GM12878 (cell line): ENCODE measurements at regions not wholly inside any gene's neighbourhood (a gene's known extent, or its start where the extent isn't known, plus 50 kb on each side); places are given as distances from the start of the nearest gene placed in this dataset.

Experiments
- ATAC-seq: fragments of 200-7000 bp; cut with Tn5 transposase; 3 replicates; pipeline ENCODE4 v1.9.1; 2020; ENCODE audit warnings: mild to moderate bottlenecking, moderate library complexity
- BruUV-seq: library from RNA; stranded (reverse); fragments of 400-500 nt; replicated peaks from 2 replicates; lab custom pipeline; 2021; lab: Mats Ljungman, UMichigan
- CTCF ChIA-PET: fragments of 300-600 bp; sonication (Branson Sonifier 250); formaldehyde crosslinking; extraction: SDS; loops from one replicate; lab custom pipeline; 2021; ENCODE audit warnings: inconsistent platforms; lab: Yijun Ruan, JAX
- POLR2A ChIA-PET: fragments of 350-600 bp; formaldehyde crosslinking; extraction: SDS; loops from one replicate; lab custom pipeline; 2021; ENCODE audit warnings: inconsistent platforms; lab: Charles Lee
- RAD21 ChIA-PET: fragments of 300-600 bp; sonication (Branson Sonifier 250); formaldehyde crosslinking; loops from one replicate; lab custom pipeline; 2023; ENCODE audit warnings: antibody characterized with exemption; ENCODE audit not compliant: unreplicated experiment; lab: Charles Lee
- SMC1A ChIA-PET: fragments of 300-600 bp; sonication (Branson Sonifier 250); formaldehyde crosslinking; loops from one replicate; lab custom pipeline; 2023; ENCODE audit not compliant: unreplicated experiment, uncharacterized antibody; lab: Charles Lee
- DNase-seq: peaks from one replicate; pipeline ENCODE4 v3.0.0-alpha.2; 2011; ENCODE audit warnings: low read depth, low spot score
- FAIRE-seq: peaks from 3 replicates; lab custom pipeline; 2011; peaks lifted over from hg19 to GRCh38; lab: Jason Lieb, UNC
- H2AFZ ChIP-seq: 2 replicates; pipeline ENCODE4 v1.6.0; 2011; ENCODE audit warnings: low read depth, low read length, control low read depth; ENCODE audit not compliant: control insufficient read depth
- H3K27ac ChIP-seq: 2 replicates; pipeline ENCODE4 v1.5.1; 2011; ENCODE audit warnings: control low read depth; ENCODE audit not compliant: control insufficient read depth, insufficient read depth
- H3K27me3 ChIP-seq, 2 experiments: replicated peaks in 1 of 2; 2 replicates each; pipeline versions ENCODE4 v1.6.0 to v1.6.1; 2011; ENCODE audit warnings: low read length in 1 of 2; ENCODE audit not compliant: control insufficient read depth in 2 of 2, insufficient read depth in 2 of 2
- H3K36me3 ChIP-seq, 2 experiments: 2 replicates each; pipeline ENCODE4 v1.5.1; 2011; ENCODE audit warnings: low read length in 1 of 2; ENCODE audit not compliant: control insufficient read depth in 2 of 2, insufficient read depth in 2 of 2
- H3K4me1 ChIP-seq: 2 replicates; pipeline ENCODE4 v1.6.1; 2011; ENCODE audit warnings: mild to moderate bottlenecking, low read length, moderate library complexity, mixed read lengths; ENCODE audit not compliant: control insufficient read depth, insufficient read depth
- H3K4me2 ChIP-seq: 2 replicates; pipeline ENCODE4 v1.6.0; 2011; ENCODE audit warnings: control low read depth; ENCODE audit not compliant: control insufficient read depth, insufficient read depth
- H3K4me3 ChIP-seq: fragments of 200-600 bp; sonication (generic); 2 replicates; pipeline ENCODE4 v1.5.1; 2016
- H3K79me2 ChIP-seq: 2 replicates; pipeline ENCODE4 v1.6.0; 2011; ENCODE audit warnings: low read length; ENCODE audit not compliant: control insufficient read depth, insufficient read depth
- H3K9ac ChIP-seq: 2 replicates; pipeline ENCODE4 v1.8.0; 2011; ENCODE audit warnings: low read length, control low read depth, mixed read lengths; ENCODE audit not compliant: control insufficient read depth, insufficient read depth
- H3K9me3 ChIP-seq: replicated peaks from 3 replicates; pipeline ENCODE4 v1.5.1; 2011; ENCODE audit warnings: mild to moderate bottlenecking, low read length; ENCODE audit not compliant: control insufficient read depth, insufficient read depth
- H4K20me1 ChIP-seq: 2 replicates; pipeline ENCODE4 v1.6.0; 2011; ENCODE audit not compliant: control insufficient read depth, insufficient read depth
- LARP7 ChIP-seq: fragments of 450-650 bp; IDR thresholded peaks from 2 replicates; pipeline ENCODE4 v1.6.1; 2017; ENCODE audit warnings: mild to moderate bottlenecking
- MAX ChIP-seq: IDR thresholded peaks from 2 replicates; pipeline ENCODE4 v1.6.1; 2012; ENCODE audit warnings: low read depth, low read length, improper control_type of control experiment
- PML ChIP-seq: IDR thresholded peaks from 2 replicates; pipeline ENCODE4 v1.6.1; 2012; ENCODE audit warnings: low read length, inconsistent platforms
- YY1 ChIP-seq: IDR thresholded peaks from 2 replicates; pipeline ENCODE4 v1.6.1; 2011; ENCODE audit warnings: low read depth, mild to moderate bottlenecking, low read length
- WGBS: methylation state at CpG from one replicate; pipeline ENCODE4 v1.1.6; 2016; ENCODE audit warnings: low lambda C conversion rate; ENCODE audit not compliant: insufficient replicate concordance, insufficient coverage; ENCODE audit errors: missing lambda C conversion rate; 5-methylcytosine and 5-hydroxymethylcytosine counted together
- in situ Hi-C: fragments of 300-500 bp; cut with MboI; formaldehyde crosslinking; loops from 9 replicates; pipeline ENCODE4 v1.14.3; 2018; ENCODE audit warnings: mixed read lengths
- intact Hi-C: fragments of 100-400 bp; cut with micrococcal nuclease; formaldehyde crosslinking; loops from one replicate; pipeline ENCODE4 v1.14.2; 2022; ENCODE audit not compliant: unreplicated experiment
- TF ChIP-seq, protein P1 (sequence below): fragments of 450-650 bp; IDR thresholded peaks from 2 replicates; pipeline ENCODE4 v1.6.1; 2017; ENCODE audit warnings: antibody characterized with exemption, mild to moderate bottlenecking, moderate library complexity

DNA sequence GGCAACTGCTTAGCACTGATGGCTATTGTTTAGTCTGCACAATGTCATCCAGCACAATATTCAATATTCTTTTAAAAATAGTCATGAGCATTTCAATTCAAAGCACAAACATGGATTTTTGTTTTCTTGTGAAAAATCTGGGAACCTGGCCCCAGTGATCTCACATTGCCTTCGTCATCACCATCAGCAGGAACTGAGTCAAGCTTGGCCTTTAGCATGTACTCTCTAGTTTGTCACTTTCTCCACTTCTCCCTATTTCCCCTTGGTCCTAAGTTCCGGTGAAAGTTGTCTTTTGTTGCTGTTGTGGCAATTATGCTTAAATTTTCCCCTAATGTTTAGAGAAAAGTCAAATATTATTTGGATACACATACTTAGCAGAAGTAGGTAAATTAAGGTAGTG is 252.9 kb upstream of the SORCS1 start:
- Histone ChIP-seq H3K79me2 (no peaks in the 10 kb centered on the region), H3K27ac (no peak overlapping the region), H3K4me3 (no peak overlapping the region), H3K9ac (no peak overlapping the region), H3K27me3 (no peaks in the 10 kb centered on the region), H3K4me2 (no peak overlapping the region), H2AFZ (peak overlapping the region; percentile 80), H3K36me3 (no peaks in the 10 kb centered on the region), H4K20me1 (no peaks in the 10 kb centered on the region), H3K4me1 (peaks cover 21% of the 10 kb centered on the region), H3K9me3 (no peaks in the 10 kb centered on the region)
- TF ChIP-seq, protein P1, sequence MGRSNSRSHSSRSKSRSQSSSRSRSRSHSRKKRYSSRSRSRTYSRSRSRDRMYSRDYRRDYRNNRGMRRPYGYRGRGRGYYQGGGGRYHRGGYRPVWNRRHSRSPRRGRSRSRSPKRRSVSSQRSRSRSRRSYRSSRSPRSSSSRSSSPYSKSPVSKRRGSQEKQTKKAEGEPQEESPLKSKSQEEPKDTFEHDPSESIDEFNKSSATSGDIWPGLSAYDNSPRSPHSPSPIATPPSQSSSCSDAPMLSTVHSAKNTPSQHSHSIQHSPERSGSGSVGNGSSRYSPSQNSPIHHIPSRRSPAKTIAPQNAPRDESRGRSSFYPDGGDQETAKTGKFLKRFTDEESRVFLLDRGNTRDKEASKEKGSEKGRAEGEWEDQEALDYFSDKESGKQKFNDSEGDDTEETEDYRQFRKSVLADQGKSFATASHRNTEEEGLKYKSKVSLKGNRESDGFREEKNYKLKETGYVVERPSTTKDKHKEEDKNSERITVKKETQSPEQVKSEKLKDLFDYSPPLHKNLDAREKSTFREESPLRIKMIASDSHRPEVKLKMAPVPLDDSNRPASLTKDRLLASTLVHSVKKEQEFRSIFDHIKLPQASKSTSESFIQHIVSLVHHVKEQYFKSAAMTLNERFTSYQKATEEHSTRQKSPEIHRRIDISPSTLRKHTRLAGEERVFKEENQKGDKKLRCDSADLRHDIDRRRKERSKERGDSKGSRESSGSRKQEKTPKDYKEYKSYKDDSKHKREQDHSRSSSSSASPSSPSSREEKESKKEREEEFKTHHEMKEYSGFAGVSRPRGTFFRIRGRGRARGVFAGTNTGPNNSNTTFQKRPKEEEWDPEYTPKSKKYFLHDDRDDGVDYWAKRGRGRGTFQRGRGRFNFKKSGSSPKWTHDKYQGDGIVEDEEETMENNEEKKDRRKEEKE: no peak
- no peak for TF ChIP-seq YY1
- no peak for TF ChIP-seq LARP7
- TF ChIP-seq MAX: no peak
- no peak for TF ChIP-seq PML
- in situ Hi-C loops: loop anchor here (25.0 kb wide), 1 partner anchor 1120 kb away; no protein-coding TSS in a partner anchor
- intact Hi-C loops: loop anchor here (5.0 kb wide), 3 partner anchors 235 to 785 kb away; no protein-coding TSS in a partner anchor
- DNase-seq (no peak), FAIRE-seq (no peak), ATAC-seq (no peak)
- SMC1A ChIA-PET: interaction anchor here (1.3 to 2.6 kb wide), 5 partner anchors 8 to 787 kb away, joined by 3 to 21 read pairs (median 5); no protein-coding TSS in a partner anchor
- 45% methylated on average over 2 of the region's 2 CpGs for WGBS
- CTCF ChIA-PET: interaction anchor here (1.0 to 3.3 kb wide), 2 partner anchors 10 to 26 kb away, joined by 3 to 15 read pairs; no protein-coding TSS in a partner anchor
- RAD21 ChIA-PET: interaction anchor here (1.3 to 1.7 kb wide), 3 partner anchors 8 to 787 kb away, joined by 4 to 8 read pairs (median 7); no protein-coding TSS in a partner anchor
- BruUV-seq: no TSS peak
- POLR2A ChIA-PET: interaction anchor here (1.2 kb wide), 1 partner anchor 240 kb away, joined by 4 read pairs; no protein-coding TSS in a partner anchor
